Iris pigment epithelial cell (primary cell): ENCODE measurements at regions not wholly inside any gene's neighbourhood (a gene's known extent, or its start where the extent isn't known, plus 50 kb on each side); places are given as distances from the start of the nearest gene placed in this dataset.

Source experiments
- DNase-seq: peaks from one replicate; pipeline ENCODE4 v3.0.0-alpha.2; 2011; ENCODE audit warnings: low read depth

GRCh38 chr10:44822349-44822748 is 88.8 kb upstream of the TMEM72 start:
- DNase-seq, result no peak

GRCh38 chr10:44822966-44823365 is 88.2 kb upstream of the TMEM72 start:
- DNase-seq, result no peak

GRCh38 chr10:44824607-44825006 is 86.5 kb upstream of the TMEM72 start:
- no peak for DNase-seq

- no peak for DNase-seq
Observed at GRCh38 chr10:44827431-44828006, 83.6 kb upstream of the TMEM72 start.

GRCh38 chr10:44828508-44829142 is 82.5 kb upstream of the TMEM72 start:
- no peak for DNase-seq

GRCh38 chr10:44829426-44829825 is 81.7 kb upstream of the TMEM72 start:
- DNase-seq, result no peak

- peak; percentile 62 for DNase-seq
Observed at GRCh38 chr10:44830022-44830421, 81.1 kb upstream of the TMEM72 start.

- DNase-seq, result no peak
Observed at GRCh38 chr10:44831581-44831980, 79.6 kb upstream of the TMEM72 start.

- no peak for DNase-seq
Observed at GRCh38 chr10:44832595-44833390, 78.3 kb upstream of the TMEM72 start.

GRCh38 chr10:44834131-44834530 is 77.0 kb upstream of the TMEM72 start:
- DNase-seq, result no peak

- no peak for DNase-seq
Observed at GRCh38 chr10:44835300-44835699, 75.8 kb upstream of the TMEM72 start.

GRCh38 chr10:44843484-44843883 is 67.7 kb upstream of the TMEM72 start:
- no peak for DNase-seq

GRCh38 chr10:44845361-44846175 is 65.6 kb upstream of the TMEM72 start:
- no peak for DNase-seq

- DNase-seq, result no peak
Observed at GRCh38 chr10:44847110-44847509, 64.0 kb upstream of the TMEM72 start.

- DNase-seq, result no peak
Observed at GRCh38 chr10:44848211-44848610, 62.9 kb upstream of the TMEM72 start.

- DNase-seq, result no peak
Observed at GRCh38 chr10:44849936-44850335, 61.2 kb upstream of the TMEM72 start.

- no peak for DNase-seq
Observed at GRCh38 chr10:44850356-44850934, 60.7 kb upstream of the TMEM72 start.

- DNase-seq, result no peak
Observed at GRCh38 chr10:44851413-44851812, 59.7 kb upstream of the TMEM72 start.

GRCh38 chr10:44851881-44852280 is 59.3 kb upstream of the TMEM72 start:
- DNase-seq, result no peak

GRCh38 chr10:44853148-44853734 is 57.9 kb upstream of the TMEM72 start:
- DNase-seq, result peak; percentile 36

- no peak for DNase-seq
Observed at GRCh38 chr10:44853796-44854195, 57.3 kb upstream of the TMEM72 start.
